ENCODE measurements at regions not wholly inside any gene's neighbourhood (a gene's known extent, or its start where the extent isn't known, plus 50 kb on each side); places are given as distances from the start of the nearest gene placed in this dataset.

GRCh38 chr14:106850913-106851825 lies 1324.8 kb downstream of the TMEM121 start:
- no peaks in the 10 kb centered on the region for H3K36me3 ChIP-seq
- ATAC-seq (no peak), DNase-seq (no peak)
- WGBS, 4 donors = 76 to 87% (median 78%) methylated on average over 19 to 20 of the region's 20 CpGs
- no peaks in the 10 kb centered on the region for H3K9me3 ChIP-seq
- peaks cover 0 to 5% (median 0%) of the 10 kb centered on the region in 12 donors for H3K4me1 ChIP-seq
- intact Hi-C loops (cut with DNase I) = no loop called here
- H3K27me3 ChIP-seq = peaks cover 0 to 4% (median 0%) of the 10 kb centered on the region in 9 donors
- no peak overlapping the region for H3K27ac ChIP-seq
- no peak overlapping the region for H3K4me3 ChIP-seq
- TF ChIP-seq CTCF (IDR thresholded peaks at IDR 0.05) (no peak), POLR2A (IDR thresholded peaks at IDR 0.05) (no peak)

GRCh38 chr14:106872611-106873446 lies 1346.4 kb downstream of the TMEM121 start:
- Histone ChIP-seq H3K27me3 (peaks cover 0 to 14% (median 2%) of the 10 kb centered on the region in 9 donors), H3K36me3 (no peaks in the 10 kb centered on the region), H3K4me3 (no peak overlapping the region), H3K9me3 (no peaks in the 10 kb centered on the region), H3K27ac (no peak overlapping the region), H3K4me1 (no peaks in the 10 kb centered on the region)
- intact Hi-C loops (cut with DNase I) = no loop called here
- TF ChIP-seq POLR2A (IDR thresholded peaks at IDR 0.05) (no peak), CTCF (IDR thresholded peaks at IDR 0.05) (peak in 9 of 12 donors; percentile 11 to 47 (median 27))
- peak in 3 of 4 donors; percentile 38 to 45 (median 44) for ATAC-seq
- peak in 4 of 5 donors; percentile 20 to 83 (median 42) for DNase-seq
- WGBS, 4 donors = 54 to 66% (median 57%) methylated on average over 18 to 23 of the region's 23 CpGs

GRCh38 chr14:106874350-106874749 lies 1348.0 kb downstream of the TMEM121 start:
- DNase-seq (no peak), ATAC-seq (no peak)
- H3K9me3 ChIP-seq = no peaks in the 10 kb centered on the region
- TF ChIP-seq POLR2A (IDR thresholded peaks at IDR 0.05) (no peak), CTCF (IDR thresholded peaks at IDR 0.05) (no peak)
- H3K4me3 ChIP-seq = no peak overlapping the region
- 32 to 45% (median 37%) methylated on average over 4 of the region's 4 CpGs for WGBS, 4 donors
- H3K27me3 ChIP-seq = peaks cover 0 to 17% (median 0%) of the 10 kb centered on the region in 9 donors
- H3K4me1 ChIP-seq = no peaks in the 10 kb centered on the region
- intact Hi-C loops (cut with DNase I) = no loop called here
- no peak overlapping the region for H3K27ac ChIP-seq
- H3K36me3 ChIP-seq = no peaks in the 10 kb centered on the region

- Histone ChIP-seq H3K4me1 (no peaks in the 10 kb centered on the region), H3K27me3 (peaks cover 0 to 15% (median 0%) of the 10 kb centered on the region in 9 donors), H3K4me3 (no peak overlapping the region), H3K9me3 (no peaks in the 10 kb centered on the region), H3K27ac (no peak overlapping the region), H3K36me3 (no peaks in the 10 kb centered on the region)
- intact Hi-C loops (cut with DNase I) = no loop called here
- WGBS, 4 donors = 25 to 53% (median 30%) methylated on average over 4 of the region's 4 CpGs
- no peak for TF ChIP-seq POLR2A (IDR thresholded peaks at IDR 0.05)
- peak in 9 of 12 donors; percentile 9 to 46 (median 27) for TF ChIP-seq CTCF (IDR thresholded peaks at IDR 0.05)
- DNase-seq (no peak), ATAC-seq (peak in 1 of 4 donors; percentile 45)
Measured at GRCh38 chr14:106875503-106875902, 1349.1 kb downstream of the TMEM121 start.

Data from heart left ventricle (tissue), 16 donors.